GM06990 (cell line): ENCODE measurements at regions not wholly inside any gene's neighbourhood (a gene's known extent, or its start where the extent isn't known, plus 50 kb on each side); places are given as distances from the start of the nearest gene placed in this dataset.

Source experiments
- DNase-seq: peaks from one replicate; pipeline ENCODE4 v3.0.0-alpha.2; 2011; ENCODE audit not compliant: insufficient read length; ENCODE audit errors: extremely low read depth
- H3K27me3 ChIP-seq: replicated peaks from 2 replicates; pipeline ENCODE4 v1.6.0; 2011; ENCODE audit warnings: low read length; ENCODE audit not compliant: control insufficient read depth, insufficient read depth
- H3K36me3 ChIP-seq: 2 replicates; pipeline ENCODE4 v1.5.1; 2011; ENCODE audit warnings: low read length; ENCODE audit not compliant: control insufficient read depth, insufficient read depth
- H3K4me3 ChIP-seq: replicated peaks from 2 replicates; pipeline ENCODE4 v1.5.1; 2011; ENCODE audit warnings: low read depth, mild to moderate bottlenecking, control low read depth, low read length
- TF ChIP-seq, protein P1 (sequence below): IDR thresholded peaks from 2 replicates; pipeline ENCODE4 v1.5.1; 2011; ENCODE audit warnings: low read length, control low read depth, mild to moderate bottlenecking, inconsistent platforms; ENCODE audit not compliant: insufficient read depth, poor library complexity, severe bottlenecking

DNA sequence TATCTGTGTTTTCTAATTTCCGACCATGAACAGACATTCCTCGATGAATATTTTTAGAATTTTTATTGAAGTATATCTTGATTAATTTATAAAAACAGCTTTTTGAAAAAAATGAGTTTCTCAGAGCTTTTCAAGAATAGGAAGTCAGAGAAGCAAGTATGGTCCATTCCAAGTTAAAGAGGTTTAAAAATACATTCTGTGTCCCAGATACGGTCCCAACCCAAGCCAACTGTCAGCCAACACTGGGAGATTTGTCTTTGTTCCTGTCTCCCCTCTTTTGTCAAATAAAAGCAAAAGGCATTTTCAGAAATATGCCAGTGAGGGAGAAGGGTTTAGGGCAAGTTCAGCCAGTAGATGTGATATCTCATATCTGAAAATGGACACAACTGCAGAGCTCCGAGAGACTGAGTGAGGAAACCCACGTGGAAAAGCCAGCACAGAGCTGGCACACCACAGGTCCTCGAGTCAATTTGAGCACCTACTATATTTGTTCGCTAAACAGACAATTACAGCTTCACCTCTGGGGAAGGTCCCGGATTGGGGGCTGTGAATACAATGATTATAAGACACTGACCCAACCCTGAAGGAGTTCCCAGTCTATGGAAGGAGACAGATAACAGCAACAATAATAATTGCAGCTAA, 59.8 kb downstream of the C11orf91 start:
- Histone ChIP-seq H3K27me3 (no peaks in the 10 kb centered on the region), H3K4me3 (no peak overlapping the region), H3K36me3 (no peaks in the 10 kb centered on the region)
- DNase-seq: no peak
- TF ChIP-seq, protein P1, sequence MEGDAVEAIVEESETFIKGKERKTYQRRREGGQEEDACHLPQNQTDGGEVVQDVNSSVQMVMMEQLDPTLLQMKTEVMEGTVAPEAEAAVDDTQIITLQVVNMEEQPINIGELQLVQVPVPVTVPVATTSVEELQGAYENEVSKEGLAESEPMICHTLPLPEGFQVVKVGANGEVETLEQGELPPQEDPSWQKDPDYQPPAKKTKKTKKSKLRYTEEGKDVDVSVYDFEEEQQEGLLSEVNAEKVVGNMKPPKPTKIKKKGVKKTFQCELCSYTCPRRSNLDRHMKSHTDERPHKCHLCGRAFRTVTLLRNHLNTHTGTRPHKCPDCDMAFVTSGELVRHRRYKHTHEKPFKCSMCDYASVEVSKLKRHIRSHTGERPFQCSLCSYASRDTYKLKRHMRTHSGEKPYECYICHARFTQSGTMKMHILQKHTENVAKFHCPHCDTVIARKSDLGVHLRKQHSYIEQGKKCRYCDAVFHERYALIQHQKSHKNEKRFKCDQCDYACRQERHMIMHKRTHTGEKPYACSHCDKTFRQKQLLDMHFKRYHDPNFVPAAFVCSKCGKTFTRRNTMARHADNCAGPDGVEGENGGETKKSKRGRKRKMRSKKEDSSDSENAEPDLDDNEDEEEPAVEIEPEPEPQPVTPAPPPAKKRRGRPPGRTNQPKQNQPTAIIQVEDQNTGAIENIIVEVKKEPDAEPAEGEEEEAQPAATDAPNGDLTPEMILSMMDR: no peak

DNA sequence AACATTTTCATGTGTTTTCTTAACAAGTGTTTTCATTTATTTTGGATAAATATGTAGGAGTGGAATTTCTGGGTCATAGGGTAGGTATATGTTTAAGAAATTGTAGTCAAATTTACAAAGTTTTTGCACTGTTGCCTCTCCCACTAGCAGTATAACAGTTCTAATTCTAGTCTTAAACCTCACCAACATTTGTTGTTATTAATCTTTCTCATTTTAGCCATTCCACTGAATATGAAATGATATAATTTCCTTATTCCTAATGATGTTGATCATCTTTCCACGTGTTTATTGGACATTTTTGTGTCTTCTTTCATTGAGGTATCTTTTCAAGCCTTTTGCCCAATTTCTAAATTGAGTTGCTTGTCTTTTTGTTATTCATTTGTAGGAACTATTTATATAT, 62.0 kb downstream of the C11orf91 start:
- H3K36me3 ChIP-seq: no peaks in the 10 kb centered on the region
- no peak for DNase-seq
- H3K4me3 ChIP-seq: no peak overlapping the region
- H3K27me3 ChIP-seq: no peaks in the 10 kb centered on the region
- TF ChIP-seq, protein P1: no peak

DNA sequence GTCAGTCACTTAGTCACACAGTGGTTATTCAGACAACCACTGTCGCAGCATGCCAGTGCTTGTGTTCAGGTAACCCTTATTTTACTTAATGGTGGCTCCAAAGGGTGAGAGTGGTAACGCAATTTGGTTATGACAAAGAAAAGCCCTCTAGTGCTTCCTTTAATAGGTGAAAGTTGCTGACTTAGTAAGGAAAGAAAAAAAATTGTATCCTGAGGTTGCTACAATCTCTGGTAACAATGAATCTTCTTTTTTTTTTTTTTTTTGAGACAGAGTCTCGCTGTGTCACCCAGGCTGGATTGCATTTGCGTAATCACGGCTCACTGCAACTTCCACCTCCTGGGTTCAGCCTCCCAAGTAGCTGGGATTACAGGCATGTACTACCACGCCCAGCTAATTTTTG, 64.5 kb downstream of the C11orf91 start:
- Histone ChIP-seq H3K27me3 (no peaks in the 10 kb centered on the region), H3K36me3 (no peaks in the 10 kb centered on the region), H3K4me3 (no peak overlapping the region)
- DNase-seq: no peak
- TF ChIP-seq, protein P1: no peak

DNA sequence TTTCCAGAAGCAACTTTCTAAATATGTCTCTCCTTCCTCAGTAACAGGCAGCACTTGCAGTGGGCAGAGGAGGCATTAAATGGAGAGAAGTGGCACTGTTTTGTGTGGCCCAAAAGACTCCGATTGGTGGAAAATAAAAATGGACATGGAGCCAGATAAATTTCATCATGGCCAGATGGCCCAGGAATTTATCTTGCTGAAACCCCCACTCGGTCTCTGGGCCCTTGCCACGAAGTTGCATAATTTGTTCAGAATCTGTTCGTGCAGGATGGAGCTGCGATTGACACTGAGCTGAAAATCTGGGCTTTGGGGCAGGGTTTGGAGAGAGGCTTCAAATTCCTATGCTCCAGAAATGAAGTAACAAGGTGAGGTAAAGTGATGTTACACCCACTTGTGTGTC, 65.5 kb downstream of the C11orf91 start:
- H3K27me3 ChIP-seq: no peaks in the 10 kb centered on the region
- no peaks in the 10 kb centered on the region for H3K36me3 ChIP-seq
- DNase-seq: no peak
- H3K4me3 ChIP-seq: no peak overlapping the region
- TF ChIP-seq, protein P1: no peak

DNA sequence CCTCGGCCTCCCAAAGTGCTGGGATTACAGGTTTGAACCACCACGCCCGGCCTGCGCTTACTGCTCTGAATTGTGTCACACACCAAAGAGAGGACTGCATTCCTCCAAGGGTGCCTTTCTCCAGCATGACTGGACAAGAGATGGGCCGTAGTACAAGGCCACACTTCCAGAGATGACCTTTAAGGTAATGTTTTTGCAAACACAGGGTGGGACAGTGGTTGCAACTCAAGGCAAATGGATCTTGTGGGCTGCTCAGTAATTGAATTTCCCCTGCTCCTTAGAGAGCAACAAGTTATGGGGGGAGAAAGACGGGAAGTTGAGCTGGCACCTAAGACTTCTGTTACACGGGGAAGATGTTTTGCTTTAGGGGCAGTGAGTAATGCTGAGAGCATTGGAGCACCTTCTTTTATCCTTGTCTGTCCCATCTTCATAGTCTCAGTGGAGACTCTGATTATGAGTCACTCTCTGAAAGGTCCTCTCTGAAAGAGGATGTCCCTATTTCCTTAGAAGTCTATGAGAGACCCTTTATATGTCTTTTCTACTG, 66.3 kb downstream of the C11orf91 start:
- DNase-seq: no peak
- Histone ChIP-seq H3K4me3 (no peak overlapping the region), H3K27me3 (no peaks in the 10 kb centered on the region), H3K36me3 (no peaks in the 10 kb centered on the region)
- TF ChIP-seq, protein P1: no peak
